Gastroesophageal sphincter (tissue), 4 donors: ENCODE measurements at regions not wholly inside any gene's neighbourhood (a gene's known extent, or its start where the extent isn't known, plus 50 kb on each side); places are given as distances from the start of the nearest gene placed in this dataset.

Experiments used
- ATAC-seq: fragments of 150-250 bp; one replicate; pipeline ENCODE4 v1.9.1; 2016; ENCODE audit warnings: mild to moderate bottlenecking, moderate library complexity
- H3K27ac ChIP-seq, 4 donors: fragments of 200-600 bp; sonication (generic) in 3 of 4; 1 replicate in 3 of 4; 2 replicates in 1 of 4; pipeline ENCODE4 v1.5.1; 2016 to 2019
- H3K27me3 ChIP-seq: fragments of 200-600 bp; sonication (generic); one replicate; pipeline ENCODE4 v1.5.1; 2019
- H3K36me3 ChIP-seq, 2 donors: fragments of 200-600 bp; sonication (generic); one replicate each; pipeline ENCODE4 v1.5.1; 2019; ENCODE audit warnings: control low read depth in 1 of 2
- H3K4me1 ChIP-seq, 3 donors: fragments of 200-600 bp; sonication (generic); 1 replicate in 2 of 3; 2 replicates in 1 of 3; pipeline ENCODE4 v1.5.1; 2016 to 2019; ENCODE audit warnings: control low read depth in 2 of 3
- H3K4me3 ChIP-seq, 2 donors: fragments of 200-600 bp; sonication (generic); one replicate each; pipeline ENCODE4 v1.5.1; 2019; ENCODE audit warnings: mild to moderate bottlenecking in 1 of 2, moderate library complexity in 1 of 2
- H3K9me3 ChIP-seq, 3 donors: fragments of 200-600 bp; sonication (generic); one replicate each; pipeline ENCODE4 v1.5.1; 2017 to 2019; ENCODE audit warnings: control low read depth in 2 of 3
- EP300 ChIP-seq: sonication (generic); formaldehyde crosslinking; IDR thresholded peaks from one replicate; pipeline ENCODE4 v1.6.1; 2017; ENCODE audit warnings: antibody characterized with exemption, mild to moderate bottlenecking
- POLR2A ChIP-seq, 2 donors: fragments of 450-650 bp; IDR thresholded peaks; one replicate each; pipeline ENCODE4 v1.6.1; 2017; ENCODE audit warnings: antibody characterized with exemption in 2 of 2, mild to moderate bottlenecking in 2 of 2, moderate library complexity in 1 of 2
- POLR2AphosphoS5 ChIP-seq: sonication (generic); formaldehyde crosslinking; IDR thresholded peaks from one replicate; pipeline ENCODE4 v1.6.1; 2017; ENCODE audit warnings: antibody characterized with exemption
- WGBS, 2 donors: methylation state at CpG; one replicate each; pipeline ENCODE4 v1.1.5; 2018; ENCODE audit warnings: low coverage in 1 of 2; 5-methylcytosine and 5-hydroxymethylcytosine counted together
- TF ChIP-seq, protein P1 (sequence below), 4 experiments: fragments of 200-600 bp in 2 of 4; fragments of 450-650 bp in 2 of 4; sonication (generic) in 1 of 4; IDR thresholded peaks; one replicate each; pipeline ENCODE4 v1.5.1; 2017 to 2019; ENCODE audit warnings: antibody characterized with exemption in 4 of 4, mild to moderate bottlenecking in 2 of 4, moderate library complexity in 2 of 4

DNA sequence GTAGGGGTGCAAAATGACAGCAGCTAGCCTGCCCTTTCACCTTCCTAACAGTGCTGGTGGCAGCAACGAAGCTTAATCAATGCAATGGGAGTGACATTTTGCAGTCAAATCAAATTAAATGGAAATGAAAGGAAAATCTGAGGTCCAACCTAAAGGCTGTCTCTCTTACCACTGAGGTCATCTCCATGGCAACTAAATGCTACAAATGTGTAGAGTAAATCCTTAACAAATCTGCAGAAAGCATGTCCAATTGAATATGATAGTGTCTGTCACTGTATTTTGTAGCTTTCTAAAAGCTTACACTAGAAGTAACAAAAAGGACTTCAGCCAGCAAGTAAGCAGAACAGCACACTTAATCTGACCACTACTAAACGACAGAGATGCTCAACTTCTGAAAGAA lies 488.8 kb downstream of the BCAT1 start:
- H3K4me1 ChIP-seq = peaks cover 0 to 5% (median 0%) of the 10 kb centered on the region in 3 donors
- ATAC-seq = no peak
- no peak overlapping the region for H3K4me3 ChIP-seq
- H3K9me3 ChIP-seq = no peaks in the 10 kb centered on the region
- TF ChIP-seq, protein P1, sequence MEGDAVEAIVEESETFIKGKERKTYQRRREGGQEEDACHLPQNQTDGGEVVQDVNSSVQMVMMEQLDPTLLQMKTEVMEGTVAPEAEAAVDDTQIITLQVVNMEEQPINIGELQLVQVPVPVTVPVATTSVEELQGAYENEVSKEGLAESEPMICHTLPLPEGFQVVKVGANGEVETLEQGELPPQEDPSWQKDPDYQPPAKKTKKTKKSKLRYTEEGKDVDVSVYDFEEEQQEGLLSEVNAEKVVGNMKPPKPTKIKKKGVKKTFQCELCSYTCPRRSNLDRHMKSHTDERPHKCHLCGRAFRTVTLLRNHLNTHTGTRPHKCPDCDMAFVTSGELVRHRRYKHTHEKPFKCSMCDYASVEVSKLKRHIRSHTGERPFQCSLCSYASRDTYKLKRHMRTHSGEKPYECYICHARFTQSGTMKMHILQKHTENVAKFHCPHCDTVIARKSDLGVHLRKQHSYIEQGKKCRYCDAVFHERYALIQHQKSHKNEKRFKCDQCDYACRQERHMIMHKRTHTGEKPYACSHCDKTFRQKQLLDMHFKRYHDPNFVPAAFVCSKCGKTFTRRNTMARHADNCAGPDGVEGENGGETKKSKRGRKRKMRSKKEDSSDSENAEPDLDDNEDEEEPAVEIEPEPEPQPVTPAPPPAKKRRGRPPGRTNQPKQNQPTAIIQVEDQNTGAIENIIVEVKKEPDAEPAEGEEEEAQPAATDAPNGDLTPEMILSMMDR (IDR thresholded peaks at IDR 0.05) = no peak
- TF ChIP-seq POLR2AphosphoS5 = no peak
- TF ChIP-seq POLR2A (IDR thresholded peaks at IDR 0.05) = no peak
- no peak for TF ChIP-seq EP300
- no peaks in the 10 kb centered on the region for H3K27me3 ChIP-seq
- no peak overlapping the region for H3K27ac ChIP-seq
- H3K36me3 ChIP-seq = no peaks in the 10 kb centered on the region
- 71 to 80% methylated on average over 2 of the region's 2 CpGs for WGBS, 2 donors

DNA sequence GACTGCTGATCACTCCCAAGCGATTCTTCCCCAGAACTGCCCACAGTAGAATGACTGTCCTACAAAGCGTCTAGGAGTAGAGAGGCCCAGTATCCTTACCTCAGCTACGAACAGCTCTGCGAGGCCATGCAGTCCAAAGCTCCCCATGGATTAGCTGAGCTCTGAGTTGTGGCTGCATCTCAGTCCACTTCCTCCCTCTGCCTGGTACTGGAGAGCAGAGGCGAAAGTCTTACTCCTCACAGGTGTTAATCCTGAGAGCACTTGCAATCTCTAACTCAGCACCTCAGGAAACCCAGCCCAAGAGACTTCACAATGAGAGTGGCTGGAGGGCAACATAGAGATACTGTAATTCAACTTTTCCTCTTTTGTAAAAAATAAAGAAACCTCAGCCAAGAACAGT lies 493.1 kb downstream of the BCAT1 start:
- no peak overlapping the region for H3K4me3 ChIP-seq
- H3K27me3 ChIP-seq = no peaks in the 10 kb centered on the region
- H3K27ac ChIP-seq = no peak overlapping the region
- no peaks in the 10 kb centered on the region for H3K36me3 ChIP-seq
- WGBS, 2 donors = no CpG with 5 or more reads among the region's 5 CpGs
- peaks cover 0 to 8% (median 0%) of the 10 kb centered on the region in 3 donors for H3K4me1 ChIP-seq
- no peak for ATAC-seq
- TF ChIP-seq EP300 (no peak), POLR2AphosphoS5 (no peak), POLR2A (IDR thresholded peaks at IDR 0.05) (no peak)
- TF ChIP-seq, protein P1 (IDR thresholded peaks at IDR 0.05) = no peak
- H3K9me3 ChIP-seq = no peaks in the 10 kb centered on the region

DNA sequence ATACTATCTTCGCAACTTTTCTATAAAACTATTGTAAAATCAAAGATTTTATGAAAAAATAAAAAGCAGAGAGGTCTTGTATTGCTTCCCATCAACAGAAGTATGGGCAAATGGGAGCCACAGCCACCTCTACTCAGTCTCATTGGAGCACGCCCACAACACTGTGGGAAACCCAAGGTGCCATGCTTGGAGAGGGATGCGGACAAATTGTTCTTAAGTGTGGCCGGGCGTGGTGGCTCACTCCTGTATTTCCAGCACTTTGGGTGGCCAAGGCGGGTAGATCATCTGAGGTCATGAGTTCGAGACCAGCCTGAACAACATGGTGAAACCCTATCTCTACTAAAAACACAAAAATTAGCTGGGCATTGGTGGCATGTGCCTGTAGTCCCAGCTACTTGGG lies 498.2 kb upstream of the SOX5 start:
- no peak overlapping the region for H3K4me3 ChIP-seq
- ATAC-seq = no peak
- WGBS, 2 donors = 92 to 100% methylated on average over 1 to 5 of the region's 7 CpGs

DNA sequence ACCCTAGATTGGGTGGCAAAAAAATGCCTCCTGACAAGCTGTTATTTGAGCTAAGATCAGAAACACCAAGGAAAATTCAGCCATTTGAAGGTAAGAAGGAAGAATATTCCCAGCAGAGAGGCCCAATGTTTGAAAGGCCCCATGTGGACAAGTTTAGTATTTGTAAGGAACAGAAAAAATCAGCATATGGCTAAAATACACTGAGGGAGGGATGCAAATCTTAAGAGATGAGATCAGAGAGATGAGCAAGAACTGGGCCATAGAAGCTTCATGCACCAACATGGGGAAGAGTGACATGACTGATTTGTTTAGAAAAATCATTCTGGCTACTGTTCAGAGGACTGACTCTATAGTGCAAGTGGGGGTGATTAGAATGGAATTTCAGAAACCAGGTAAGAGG lies 496.8 kb upstream of the SOX5 start:
- Histone ChIP-seq H3K9me3 (no peaks in the 10 kb centered on the region), H3K36me3 (no peaks in the 10 kb centered on the region), H3K27ac (no peak overlapping the region), H3K4me1 (no peaks in the 10 kb centered on the region), H3K4me3 (no peak overlapping the region), H3K27me3 (no peaks in the 10 kb centered on the region)
- no peak for ATAC-seq
- TF ChIP-seq, protein P1 (IDR thresholded peaks at IDR 0.05) = no peak
- TF ChIP-seq POLR2AphosphoS5 (no peak), POLR2A (IDR thresholded peaks at IDR 0.05) (no peak), EP300 (no peak)

More for the DNA sequence above, 498.2 kb upstream of the SOX5 start:
- TF ChIP-seq POLR2AphosphoS5 = no peak
- TF ChIP-seq, protein P1 (IDR thresholded peaks at IDR 0.05) = no peak
- no peak for TF ChIP-seq EP300
- no peak for TF ChIP-seq POLR2A (IDR thresholded peaks at IDR 0.05)
- Histone ChIP-seq H3K27me3 (no peaks in the 10 kb centered on the region), H3K27ac (no peak overlapping the region), H3K36me3 (no peaks in the 10 kb centered on the region), H3K9me3 (no peaks in the 10 kb centered on the region), H3K4me1 (peaks cover 0 to under 1% (median 0%) of the 10 kb centered on the region in 3 donors)

DNA sequence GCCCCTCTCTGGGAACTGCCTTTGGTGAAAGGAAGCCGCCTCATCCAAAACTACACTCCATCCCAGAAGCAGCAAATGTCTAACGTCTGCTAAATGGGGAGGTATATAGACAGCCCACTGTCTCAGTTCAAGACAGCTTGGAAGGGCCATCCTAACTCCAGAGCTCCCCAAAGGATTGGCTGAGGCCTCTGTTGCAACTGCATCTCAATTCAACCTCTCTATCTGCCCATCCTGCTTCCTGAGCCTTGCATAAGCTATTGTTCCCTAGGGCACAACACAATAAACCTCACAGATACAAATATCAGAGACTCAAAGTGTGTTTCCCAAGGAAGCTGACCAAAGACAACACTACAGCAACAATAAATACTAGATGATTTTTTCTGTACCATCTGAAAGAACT lies 495.2 kb upstream of the SOX5 start:
- no peaks in the 10 kb centered on the region for H3K27me3 ChIP-seq
- H3K36me3 ChIP-seq = no peaks in the 10 kb centered on the region
- H3K9me3 ChIP-seq = no peaks in the 10 kb centered on the region
- TF ChIP-seq POLR2A (IDR thresholded peaks at IDR 0.05) (no peak), POLR2AphosphoS5 (no peak), EP300 (no peak)
- TF ChIP-seq, protein P1 (IDR thresholded peaks at IDR 0.05) = no peak
- WGBS, 2 donors = 86% methylated on average over 2 of the region's 2 CpGs; no CpG with 5 or more reads in 1 of the 2 donors
- ATAC-seq = no peak
- no peak overlapping the region for H3K27ac ChIP-seq
- no peaks in the 10 kb centered on the region for H3K4me1 ChIP-seq
- H3K4me3 ChIP-seq = no peak overlapping the region
